ENCODE measurements at regions not wholly inside any gene's neighbourhood (a gene's known extent, or its start where the extent isn't known, plus 50 kb on each side); places are given as distances from the start of the nearest gene placed in this dataset.

DNA sequence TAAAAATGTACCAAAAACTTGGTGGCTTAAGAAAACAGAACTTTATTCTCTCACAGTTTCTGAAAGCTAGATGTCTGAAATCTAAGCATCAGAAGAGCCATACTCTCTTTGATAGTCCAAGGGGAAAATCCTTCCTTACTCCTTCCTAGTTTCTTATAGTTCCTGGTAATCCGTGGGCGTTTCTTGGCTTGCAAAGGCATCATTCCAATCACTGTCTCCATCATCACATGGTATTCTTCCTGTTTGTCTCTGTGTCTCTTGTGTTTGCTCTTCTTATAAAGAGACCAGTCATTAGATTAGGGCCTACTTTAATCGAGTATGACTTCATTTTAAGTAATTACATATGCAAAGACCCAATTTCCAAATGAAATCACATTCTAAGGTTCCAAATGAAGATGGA, 118.9 kb upstream of the FSTL5 start (continued):
- TF ChIP-seq, protein P1, sequence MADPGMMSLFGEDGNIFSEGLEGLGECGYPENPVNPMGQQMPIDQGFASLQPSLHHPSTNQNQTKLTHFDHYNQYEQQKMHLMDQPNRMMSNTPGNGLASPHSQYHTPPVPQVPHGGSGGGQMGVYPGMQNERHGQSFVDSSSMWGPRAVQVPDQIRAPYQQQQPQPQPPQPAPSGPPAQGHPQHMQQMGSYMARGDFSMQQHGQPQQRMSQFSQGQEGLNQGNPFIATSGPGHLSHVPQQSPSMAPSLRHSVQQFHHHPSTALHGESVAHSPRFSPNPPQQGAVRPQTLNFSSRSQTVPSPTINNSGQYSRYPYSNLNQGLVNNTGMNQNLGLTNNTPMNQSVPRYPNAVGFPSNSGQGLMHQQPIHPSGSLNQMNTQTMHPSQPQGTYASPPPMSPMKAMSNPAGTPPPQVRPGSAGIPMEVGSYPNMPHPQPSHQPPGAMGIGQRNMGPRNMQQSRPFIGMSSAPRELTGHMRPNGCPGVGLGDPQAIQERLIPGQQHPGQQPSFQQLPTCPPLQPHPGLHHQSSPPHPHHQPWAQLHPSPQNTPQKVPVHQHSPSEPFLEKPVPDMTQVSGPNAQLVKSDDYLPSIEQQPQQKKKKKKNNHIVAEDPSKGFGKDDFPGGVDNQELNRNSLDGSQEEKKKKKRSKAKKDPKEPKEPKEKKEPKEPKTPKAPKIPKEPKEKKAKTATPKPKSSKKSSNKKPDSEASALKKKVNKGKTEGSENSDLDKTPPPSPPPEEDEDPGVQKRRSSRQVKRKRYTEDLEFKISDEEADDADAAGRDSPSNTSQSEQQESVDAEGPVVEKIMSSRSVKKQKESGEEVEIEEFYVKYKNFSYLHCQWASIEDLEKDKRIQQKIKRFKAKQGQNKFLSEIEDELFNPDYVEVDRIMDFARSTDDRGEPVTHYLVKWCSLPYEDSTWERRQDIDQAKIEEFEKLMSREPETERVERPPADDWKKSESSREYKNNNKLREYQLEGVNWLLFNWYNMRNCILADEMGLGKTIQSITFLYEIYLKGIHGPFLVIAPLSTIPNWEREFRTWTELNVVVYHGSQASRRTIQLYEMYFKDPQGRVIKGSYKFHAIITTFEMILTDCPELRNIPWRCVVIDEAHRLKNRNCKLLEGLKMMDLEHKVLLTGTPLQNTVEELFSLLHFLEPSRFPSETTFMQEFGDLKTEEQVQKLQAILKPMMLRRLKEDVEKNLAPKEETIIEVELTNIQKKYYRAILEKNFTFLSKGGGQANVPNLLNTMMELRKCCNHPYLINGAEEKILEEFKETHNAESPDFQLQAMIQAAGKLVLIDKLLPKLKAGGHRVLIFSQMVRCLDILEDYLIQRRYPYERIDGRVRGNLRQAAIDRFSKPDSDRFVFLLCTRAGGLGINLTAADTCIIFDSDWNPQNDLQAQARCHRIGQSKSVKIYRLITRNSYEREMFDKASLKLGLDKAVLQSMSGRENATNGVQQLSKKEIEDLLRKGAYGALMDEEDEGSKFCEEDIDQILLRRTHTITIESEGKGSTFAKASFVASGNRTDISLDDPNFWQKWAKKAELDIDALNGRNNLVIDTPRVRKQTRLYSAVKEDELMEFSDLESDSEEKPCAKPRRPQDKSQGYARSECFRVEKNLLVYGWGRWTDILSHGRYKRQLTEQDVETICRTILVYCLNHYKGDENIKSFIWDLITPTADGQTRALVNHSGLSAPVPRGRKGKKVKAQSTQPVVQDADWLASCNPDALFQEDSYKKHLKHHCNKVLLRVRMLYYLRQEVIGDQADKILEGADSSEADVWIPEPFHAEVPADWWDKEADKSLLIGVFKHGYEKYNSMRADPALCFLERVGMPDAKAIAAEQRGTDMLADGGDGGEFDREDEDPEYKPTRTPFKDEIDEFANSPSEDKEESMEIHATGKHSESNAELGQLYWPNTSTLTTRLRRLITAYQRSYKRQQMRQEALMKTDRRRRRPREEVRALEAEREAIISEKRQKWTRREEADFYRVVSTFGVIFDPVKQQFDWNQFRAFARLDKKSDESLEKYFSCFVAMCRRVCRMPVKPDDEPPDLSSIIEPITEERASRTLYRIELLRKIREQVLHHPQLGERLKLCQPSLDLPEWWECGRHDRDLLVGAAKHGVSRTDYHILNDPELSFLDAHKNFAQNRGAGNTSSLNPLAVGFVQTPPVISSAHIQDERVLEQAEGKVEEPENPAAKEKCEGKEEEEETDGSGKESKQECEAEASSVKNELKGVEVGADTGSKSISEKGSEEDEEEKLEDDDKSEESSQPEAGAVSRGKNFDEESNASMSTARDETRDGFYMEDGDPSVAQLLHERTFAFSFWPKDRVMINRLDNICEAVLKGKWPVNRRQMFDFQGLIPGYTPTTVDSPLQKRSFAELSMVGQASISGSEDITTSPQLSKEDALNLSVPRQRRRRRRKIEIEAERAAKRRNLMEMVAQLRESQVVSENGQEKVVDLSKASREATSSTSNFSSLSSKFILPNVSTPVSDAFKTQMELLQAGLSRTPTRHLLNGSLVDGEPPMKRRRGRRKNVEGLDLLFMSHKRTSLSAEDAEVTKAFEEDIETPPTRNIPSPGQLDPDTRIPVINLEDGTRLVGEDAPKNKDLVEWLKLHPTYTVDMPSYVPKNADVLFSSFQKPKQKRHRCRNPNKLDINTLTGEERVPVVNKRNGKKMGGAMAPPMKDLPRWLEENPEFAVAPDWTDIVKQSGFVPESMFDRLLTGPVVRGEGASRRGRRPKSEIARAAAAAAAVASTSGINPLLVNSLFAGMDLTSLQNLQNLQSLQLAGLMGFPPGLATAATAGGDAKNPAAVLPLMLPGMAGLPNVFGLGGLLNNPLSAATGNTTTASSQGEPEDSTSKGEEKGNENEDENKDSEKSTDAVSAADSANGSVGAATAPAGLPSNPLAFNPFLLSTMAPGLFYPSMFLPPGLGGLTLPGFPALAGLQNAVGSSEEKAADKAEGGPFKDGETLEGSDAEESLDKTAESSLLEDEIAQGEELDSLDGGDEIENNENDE (IDR thresholded peaks at IDR 0.05; ENCODE audit: insufficient replicate concordance, low read length) = no peak
- no peak for TF ChIP-seq RBBP5 (IDR thresholded peaks at IDR 0.05; ENCODE audit: borderline replicate concordance, low read depth, low read length)
- no peak for TF ChIP-seq RFX5 (IDR thresholded peaks at IDR 0.05; ENCODE audit: borderline replicate concordance, low read depth, low read length)
- no peak for TF ChIP-seq MAFK (IDR thresholded peaks at IDR 0.05; ENCODE audit: low read depth, low read length)
- no peak for TF ChIP-seq POLR2A (IDR thresholded peaks at IDR 0.05; ENCODE audit: control extremely low read depth in 1 of 2, low read depth in 2 of 2, low read length in 2 of 2)
- TF ChIP-seq SAP30 (IDR thresholded peaks at IDR 0.05; ENCODE audit: insufficient read depth, insufficient replicate concordance, low read length) = no peak
- TF ChIP-seq NANOG (IDR thresholded peaks at IDR 0.05; ENCODE audit: insufficient read depth, low read depth, low read length, poor library complexity, severe bottlenecking) = no peak
- TF ChIP-seq KDM1A (IDR thresholded peaks at IDR 0.05; ENCODE audit: borderline replicate concordance, low read length) = no peak
- TF ChIP-seq SUZ12 (IDR thresholded peaks at IDR 0.05; ENCODE audit: low read length) = no peak
- TF ChIP-seq EP300 (IDR thresholded peaks at IDR 0.05; ENCODE audit: borderline replicate concordance in 1 of 2, low read depth in 2 of 2, low read length in 2 of 2) = no peak
- no peak for TF ChIP-seq RNF2 (IDR thresholded peaks at IDR 0.05; ENCODE audit: borderline replicate concordance, low read depth, low read length, missing control alignments, poor library complexity, severe bottlenecking)
- TF ChIP-seq TAF1 (IDR thresholded peaks at IDR 0.05; ENCODE audit: low read depth, low read length) = no peak

Measured in H1 (cell line).